ENCODE measurements at regions not wholly inside any gene's neighbourhood (a gene's known extent, or its start where the extent isn't known, plus 50 kb on each side); places are given as distances from the start of the nearest gene placed in this dataset.
"Not testable (repeated sequence)": the region's sequence is repeated elsewhere in the genome, so short reads cannot be mapped to it uniquely, and the experiment has no call there.

- DNase-seq = not testable (repeated sequence)
Observed at GRCh38 chr17:64721556-64721955, 59.4 kb upstream of the SMURF2 start.

DNA sequence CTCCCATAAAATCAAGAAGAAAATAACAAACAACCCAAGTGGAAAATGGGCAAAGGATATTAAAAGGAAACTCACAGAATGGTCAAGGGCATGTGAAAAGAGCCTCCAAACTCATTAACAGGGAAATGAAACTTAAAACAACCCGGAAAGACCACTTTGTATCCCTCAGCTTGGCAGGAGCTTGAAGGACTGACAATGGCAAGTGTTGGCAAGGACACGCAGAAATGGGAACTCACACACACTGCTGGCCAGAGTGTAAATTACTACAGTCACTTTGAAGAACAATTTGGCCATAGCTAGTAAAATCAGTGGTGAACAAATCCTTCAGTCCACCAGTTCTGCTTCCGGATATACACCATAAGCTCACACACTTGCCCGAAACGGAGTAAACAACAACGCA, 58.1 kb upstream of the SMURF2 start:
- DNase-seq = not testable (repeated sequence)

DNA sequence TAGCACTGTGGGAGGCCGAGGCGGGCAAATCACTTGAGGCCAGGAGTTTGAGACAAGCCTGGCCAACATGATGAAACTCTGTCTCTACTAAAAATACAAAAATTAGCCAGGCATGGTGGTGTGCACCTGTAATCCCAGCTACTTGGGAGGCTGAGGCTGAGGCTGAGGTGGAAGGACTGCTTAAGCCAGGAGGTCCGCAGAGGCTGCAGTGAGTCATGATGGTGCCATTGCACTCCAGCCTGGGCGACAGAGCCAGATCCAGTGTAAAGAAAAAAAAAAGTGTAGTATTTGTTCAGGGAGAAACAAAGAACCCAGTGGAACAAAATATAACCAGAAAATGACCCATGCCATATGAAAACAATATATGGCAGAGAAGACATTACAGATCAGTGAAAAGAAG, 57.4 kb upstream of the SMURF2 start:
- DNase-seq = not testable (repeated sequence)

- DNase-seq = not testable (repeated sequence)
Observed at GRCh38 chr17:64718816-64719215, 56.7 kb upstream of the SMURF2 start.

- DNase-seq = no peak
Observed at GRCh38 chr17:64718058-64718457, 56.0 kb upstream of the SMURF2 start.

DNA sequence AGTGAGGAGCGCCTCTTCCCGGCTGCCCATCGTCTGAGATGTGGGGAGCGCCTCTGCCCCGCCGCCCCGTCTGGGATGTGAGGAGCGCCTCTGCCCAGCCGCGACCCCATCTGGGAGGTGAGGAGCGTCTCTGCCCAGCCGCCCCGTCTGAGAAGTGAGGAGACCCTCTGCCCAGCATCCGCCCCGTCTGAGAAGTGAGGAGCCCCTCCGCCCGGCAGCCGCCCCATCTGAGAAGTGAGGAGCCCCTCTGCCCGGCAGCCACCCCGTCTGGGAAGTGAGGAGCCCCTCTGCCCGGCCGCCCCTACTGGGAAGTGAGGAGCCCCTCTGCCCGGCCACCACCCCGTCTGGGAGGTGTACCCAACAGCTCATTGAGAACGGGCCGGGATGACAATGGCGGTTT, 54.4 kb upstream of the SMURF2 start:
- not testable (repeated sequence) for DNase-seq

GRCh38 chr17:64713786-64714185, 51.7 kb upstream of the SMURF2 start:
- not testable (repeated sequence) for DNase-seq

GRCh38 chr17:64712557-64713351, 50.6 kb upstream of the SMURF2 start:
- not testable (repeated sequence) for DNase-seq
